Activated naive CD4-positive, alpha-beta T cell treated with anti-CD3 and anti-CD28 coated beads for 36 hours (primary cell): ENCODE measurements at regions not wholly inside any gene's neighbourhood (a gene's known extent, or its start where the extent isn't known, plus 50 kb on each side); places are given as distances from the start of the nearest gene placed in this dataset.
"Not testable (repeated sequence)": the region's sequence is repeated elsewhere in the genome, so short reads cannot be mapped to it uniquely, and the experiment has no call there.

Experiments
- CTCF ChIA-PET: fragments of 350-600 bp; sonication (Branson Sonifier 250); formaldehyde crosslinking; loops from one replicate; lab custom pipeline; 2021; ENCODE audit warnings: antibody characterized with exemption; lab: Charles Lee
- DNase-seq: peaks from one replicate; pipeline ENCODE4 v3.0.0-alpha.2; 2020
- H3K27ac Mint-ChIP-seq: one replicate; pipeline ENCODE4 v1.8.0; 2021; ENCODE audit warnings: mild to moderate bottlenecking, mixed read lengths
- H3K27me3 Mint-ChIP-seq: one replicate; pipeline ENCODE4 v1.8.0; 2021; ENCODE audit warnings: low read depth, mixed read lengths
- H3K36me3 Mint-ChIP-seq: one replicate; pipeline ENCODE4 v1.8.0; 2021; ENCODE audit warnings: low read depth, mixed read lengths
- H3K4me1 Mint-ChIP-seq: one replicate; pipeline ENCODE4 v1.8.0; 2021; ENCODE audit warnings: low read depth, mixed read lengths
- H3K4me3 Mint-ChIP-seq: one replicate; pipeline ENCODE4 v1.8.0; 2021; ENCODE audit warnings: mild to moderate bottlenecking, moderate library complexity, mixed read lengths
- H3K9me3 Mint-ChIP-seq: one replicate; pipeline ENCODE4 v1.8.0; 2021; ENCODE audit warnings: mixed read lengths
- intact Hi-C: fragments of 100-400 bp; cut with micrococcal nuclease; formaldehyde crosslinking; loops from one replicate; pipeline ENCODE4 v1.15.1; 2023

GRCh38 chr5:85500869-85501268 lies 1116.2 kb upstream of the EDIL3 start:
- H3K9me3 Mint-ChIP-seq: peaks cover 5% of the 10 kb centered on the region
- H3K4me1 Mint-ChIP-seq: no peaks in the 10 kb centered on the region
- no peak for DNase-seq
- CTCF ChIA-PET: no interaction called here
- no peaks in the 10 kb centered on the region for H3K27me3 Mint-ChIP-seq
- intact Hi-C loops: no loop called here
- H3K27ac Mint-ChIP-seq: no peak overlapping the region
- no peak overlapping the region for H3K4me3 Mint-ChIP-seq
- H3K36me3 Mint-ChIP-seq: no peaks in the 10 kb centered on the region

GRCh38 chr5:85512896-85513295 lies 1104.8 kb upstream of the COX7C start:
- no peaks in the 10 kb centered on the region for H3K36me3 Mint-ChIP-seq
- H3K4me1 Mint-ChIP-seq: no peaks in the 10 kb centered on the region
- intact Hi-C loops: no loop called here
- H3K27ac Mint-ChIP-seq: no peak overlapping the region
- no peak for DNase-seq
- H3K4me3 Mint-ChIP-seq: no peak overlapping the region
- no peaks in the 10 kb centered on the region for H3K27me3 Mint-ChIP-seq
- CTCF ChIA-PET: no interaction called here
- H3K9me3 Mint-ChIP-seq: peaks cover 15% of the 10 kb centered on the region

GRCh38 chr5:85515588-85515987 lies 1102.2 kb upstream of the COX7C start:
- CTCF ChIA-PET: no interaction called here
- intact Hi-C loops: no loop called here
- no peak for DNase-seq
- Mint-ChIP-seq H3K36me3 (no peaks in the 10 kb centered on the region), H3K27me3 (no peaks in the 10 kb centered on the region), H3K4me1 (no peaks in the 10 kb centered on the region), H3K9me3 (peaks cover 5% of the 10 kb centered on the region), H3K4me3 (no peak overlapping the region), H3K27ac (no peak overlapping the region)

GRCh38 chr5:85517386-85517785 lies 1100.4 kb upstream of the COX7C start:
- intact Hi-C loops: no loop called here
- Mint-ChIP-seq H3K4me3 (no peak overlapping the region), H3K27me3 (no peaks in the 10 kb centered on the region), H3K4me1 (no peaks in the 10 kb centered on the region), H3K9me3 (peaks cover 4% of the 10 kb centered on the region), H3K27ac (no peak overlapping the region), H3K36me3 (no peaks in the 10 kb centered on the region)
- DNase-seq: no peak
- CTCF ChIA-PET: no interaction called here

GRCh38 chr5:85533341-85534047 lies 1084.2 kb upstream of the COX7C start:
- no peaks in the 10 kb centered on the region for H3K4me1 Mint-ChIP-seq
- CTCF ChIA-PET: no interaction called here
- H3K4me3 Mint-ChIP-seq: no peak overlapping the region
- no peak overlapping the region for H3K27ac Mint-ChIP-seq
- no peaks in the 10 kb centered on the region for H3K36me3 Mint-ChIP-seq
- intact Hi-C loops: no loop called here
- H3K27me3 Mint-ChIP-seq: no peaks in the 10 kb centered on the region
- no peak for DNase-seq
- no peaks in the 10 kb centered on the region for H3K9me3 Mint-ChIP-seq

- no peaks in the 10 kb centered on the region for H3K36me3 Mint-ChIP-seq
- H3K27me3 Mint-ChIP-seq: no peaks in the 10 kb centered on the region
- no peaks in the 10 kb centered on the region for H3K4me1 Mint-ChIP-seq
- no peak overlapping the region for H3K4me3 Mint-ChIP-seq
- DNase-seq: no peak
- intact Hi-C loops: no loop called here
- H3K9me3 Mint-ChIP-seq: no peaks in the 10 kb centered on the region
- CTCF ChIA-PET: no interaction called here
- H3K27ac Mint-ChIP-seq: no peak overlapping the region
Observed at GRCh38 chr5:85538362-85538761, 1079.4 kb upstream of the COX7C start.

GRCh38 chr5:85545129-85545528 lies 1072.6 kb upstream of the COX7C start:
- H3K9me3 Mint-ChIP-seq: peaks cover 12% of the 10 kb centered on the region
- DNase-seq: no peak
- H3K27me3 Mint-ChIP-seq: no peaks in the 10 kb centered on the region
- CTCF ChIA-PET: no interaction called here
- H3K36me3 Mint-ChIP-seq: no peaks in the 10 kb centered on the region
- H3K4me3 Mint-ChIP-seq: no peak overlapping the region
- intact Hi-C loops: no loop called here
- H3K4me1 Mint-ChIP-seq: no peaks in the 10 kb centered on the region
- no peak overlapping the region for H3K27ac Mint-ChIP-seq

GRCh38 chr5:85549229-85549628 lies 1068.5 kb upstream of the COX7C start:
- H3K4me1 Mint-ChIP-seq: no peaks in the 10 kb centered on the region
- H3K27ac Mint-ChIP-seq: no peak overlapping the region
- CTCF ChIA-PET: no interaction called here
- H3K36me3 Mint-ChIP-seq: no peaks in the 10 kb centered on the region
- no peak for DNase-seq
- H3K9me3 Mint-ChIP-seq: peaks cover 20% of the 10 kb centered on the region
- intact Hi-C loops: no loop called here
- no peak overlapping the region for H3K4me3 Mint-ChIP-seq
- no peaks in the 10 kb centered on the region for H3K27me3 Mint-ChIP-seq

GRCh38 chr5:85549836-85550599 lies 1067.7 kb upstream of the COX7C start:
- CTCF ChIA-PET: no interaction called here
- DNase-seq: no peak
- intact Hi-C loops: no loop called here
- H3K27me3 Mint-ChIP-seq: no peaks in the 10 kb centered on the region
- H3K9me3 Mint-ChIP-seq: peaks cover 21% of the 10 kb centered on the region
- H3K4me1 Mint-ChIP-seq: no peaks in the 10 kb centered on the region
- H3K4me3 Mint-ChIP-seq: no peak overlapping the region
- no peak overlapping the region for H3K27ac Mint-ChIP-seq
- no peaks in the 10 kb centered on the region for H3K36me3 Mint-ChIP-seq

GRCh38 chr5:85556464-85556863 lies 1061.3 kb upstream of the COX7C start:
- CTCF ChIA-PET: no interaction called here
- H3K4me3 Mint-ChIP-seq: no peak overlapping the region
- no peaks in the 10 kb centered on the region for H3K36me3 Mint-ChIP-seq
- peaks cover 47% of the 10 kb centered on the region for H3K9me3 Mint-ChIP-seq
- no peaks in the 10 kb centered on the region for H3K4me1 Mint-ChIP-seq
- intact Hi-C loops: no loop called here
- H3K27ac Mint-ChIP-seq: no peak overlapping the region
- no peak for DNase-seq
- H3K27me3 Mint-ChIP-seq: no peaks in the 10 kb centered on the region

- Mint-ChIP-seq H3K4me1 (no peaks in the 10 kb centered on the region), H3K27me3 (no peaks in the 10 kb centered on the region)
Observed at GRCh38 chr5:85576666-85577065, 1041.1 kb upstream of the COX7C start.

GRCh38 chr5:85587806-85588205 lies 1029.9 kb upstream of the COX7C start:
- H3K27ac Mint-ChIP-seq, CTCF ChIA-PET, H3K36me3 Mint-ChIP-seq, intact Hi-C loops, DNase-seq, H3K27me3 Mint-ChIP-seq, H3K4me1 Mint-ChIP-seq, H3K4me3 Mint-ChIP-seq: not testable (repeated sequence)
- H3K9me3 Mint-ChIP-seq: peaks cover 33% of the 10 kb centered on the region

More at GRCh38 chr5:85576666-85577065, 1041.1 kb upstream of the COX7C start:
- DNase-seq: no peak
- CTCF ChIA-PET: no interaction called here
- intact Hi-C loops: no loop called here
- Mint-ChIP-seq H3K4me3 (no peak overlapping the region), H3K9me3 (peaks cover 7% of the 10 kb centered on the region), H3K27ac (no peak overlapping the region), H3K36me3 (no peaks in the 10 kb centered on the region)

- H3K27ac Mint-ChIP-seq, H3K4me3 Mint-ChIP-seq, H3K36me3 Mint-ChIP-seq, intact Hi-C loops, H3K27me3 Mint-ChIP-seq, H3K4me1 Mint-ChIP-seq, DNase-seq, CTCF ChIA-PET: not testable (repeated sequence)
- H3K9me3 Mint-ChIP-seq: peaks cover 29% of the 10 kb centered on the region
Observed at GRCh38 chr5:85588268-85588667, 1029.5 kb upstream of the COX7C start.
